GM10847 (cell line): ENCODE measurements at regions not wholly inside any gene's neighbourhood (a gene's known extent, or its start where the extent isn't known, plus 50 kb on each side); places are given as distances from the start of the nearest gene placed in this dataset.

Source experiments
- POLR2A ChIP-seq: IDR thresholded peaks from 2 replicates; pipeline ENCODE4 v1.6.1; 2011; ENCODE audit not compliant: insufficient read length; ENCODE audit errors: extremely low read depth

DNA sequence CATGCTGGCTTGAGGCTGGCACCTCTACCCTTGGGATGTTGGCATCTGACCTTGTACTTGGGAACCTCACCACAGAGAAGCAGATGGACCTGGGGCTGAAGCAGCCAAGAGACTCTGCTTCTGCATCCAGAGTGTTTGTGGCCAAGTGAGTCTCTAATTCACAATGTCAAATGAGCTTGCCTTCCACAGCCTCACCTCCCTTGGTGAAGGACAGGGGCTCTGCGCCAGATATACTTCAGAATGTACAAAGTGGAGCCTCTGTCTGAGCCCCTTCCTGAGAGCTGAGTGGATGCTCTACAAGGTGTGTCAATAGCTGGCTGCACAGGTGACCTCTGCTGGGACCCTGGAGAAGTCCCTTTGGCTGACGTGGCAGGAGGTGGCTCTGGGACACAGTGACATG, 508.9 kb downstream of the CDH26 start:
- no peak for TF ChIP-seq POLR2A

DNA sequence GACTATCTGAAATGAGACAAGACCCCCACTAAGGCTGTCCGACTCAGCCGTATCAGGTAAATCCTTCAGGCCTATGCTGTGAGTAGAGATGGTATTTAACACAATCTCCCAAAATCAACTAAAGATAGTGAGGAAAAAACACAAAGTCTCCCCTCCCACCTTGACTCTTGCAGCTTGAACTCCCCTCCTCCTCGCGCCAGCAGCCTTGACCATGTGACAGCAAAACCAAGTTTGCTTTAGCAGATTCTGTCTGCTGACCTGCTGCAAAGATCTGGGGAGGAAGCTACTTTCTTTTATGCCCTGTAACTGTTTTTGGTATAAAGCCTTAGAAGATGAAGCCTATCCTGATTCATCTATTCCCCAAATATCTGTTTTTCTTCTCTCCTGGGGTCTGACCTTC, 509.5 kb downstream of the CDH26 start:
- TF ChIP-seq POLR2A, result no peak

DNA sequence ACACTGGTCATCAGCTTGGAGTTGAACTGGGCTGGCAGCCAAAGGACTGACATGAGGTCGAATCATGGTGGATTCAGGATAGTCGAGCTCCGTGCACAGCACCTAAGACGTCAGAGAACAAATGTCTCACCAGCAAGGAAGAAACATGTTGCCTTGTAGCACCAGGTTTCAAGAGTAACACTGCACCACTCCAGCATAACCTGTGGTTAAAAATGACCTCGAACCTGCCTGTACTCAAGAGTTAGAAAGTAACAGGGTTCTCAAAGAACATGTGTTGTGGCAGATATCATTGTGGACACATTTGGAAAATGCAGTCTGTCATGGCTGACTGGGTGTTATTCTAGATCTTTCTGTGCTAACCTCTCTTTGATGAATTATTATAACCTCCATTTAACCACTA, 511.6 kb downstream of the CDH26 start:
- TF ChIP-seq POLR2A, result no peak

DNA sequence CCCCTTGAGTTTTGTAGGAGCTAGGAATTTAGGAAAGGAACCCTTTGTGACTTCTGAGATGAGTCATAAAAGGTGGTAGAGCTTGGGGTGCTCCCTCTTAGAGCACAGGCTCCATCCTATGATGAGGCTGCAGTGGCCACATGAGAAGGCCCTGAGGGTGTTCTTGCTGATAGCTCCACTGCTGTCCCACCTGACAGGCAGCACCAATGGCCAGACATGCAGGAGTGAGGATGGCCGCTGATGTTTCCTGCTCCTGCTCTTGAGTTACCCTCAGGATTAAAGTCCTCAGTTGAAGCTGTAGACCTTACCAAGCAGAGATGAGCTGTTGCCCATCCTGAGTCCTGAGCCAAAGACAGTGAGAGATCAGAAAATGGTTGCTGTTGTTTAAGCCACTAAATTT, 512.1 kb downstream of the CDH26 start:
- TF ChIP-seq POLR2A, result no peak

DNA sequence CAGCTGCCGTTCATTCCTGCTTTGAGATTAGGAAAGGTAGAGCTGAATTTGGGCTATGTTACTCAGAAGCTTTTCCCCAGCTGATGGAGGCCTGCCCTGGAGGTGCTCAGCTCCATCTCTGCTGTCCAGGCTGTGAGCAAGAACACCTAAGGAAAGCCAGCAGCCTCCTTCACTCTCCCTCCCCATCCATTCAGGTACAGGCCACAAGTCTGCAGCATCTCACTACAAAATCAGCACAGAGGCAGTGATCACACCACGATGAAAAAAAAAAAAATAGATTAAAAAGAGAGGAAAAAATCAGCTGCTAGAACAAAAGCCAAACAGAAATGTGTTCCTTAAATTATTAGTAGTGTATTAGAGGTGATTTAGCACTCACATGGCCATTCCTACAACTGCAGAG, 515.0 kb downstream of the CDH26 start:
- no peak for TF ChIP-seq POLR2A

DNA sequence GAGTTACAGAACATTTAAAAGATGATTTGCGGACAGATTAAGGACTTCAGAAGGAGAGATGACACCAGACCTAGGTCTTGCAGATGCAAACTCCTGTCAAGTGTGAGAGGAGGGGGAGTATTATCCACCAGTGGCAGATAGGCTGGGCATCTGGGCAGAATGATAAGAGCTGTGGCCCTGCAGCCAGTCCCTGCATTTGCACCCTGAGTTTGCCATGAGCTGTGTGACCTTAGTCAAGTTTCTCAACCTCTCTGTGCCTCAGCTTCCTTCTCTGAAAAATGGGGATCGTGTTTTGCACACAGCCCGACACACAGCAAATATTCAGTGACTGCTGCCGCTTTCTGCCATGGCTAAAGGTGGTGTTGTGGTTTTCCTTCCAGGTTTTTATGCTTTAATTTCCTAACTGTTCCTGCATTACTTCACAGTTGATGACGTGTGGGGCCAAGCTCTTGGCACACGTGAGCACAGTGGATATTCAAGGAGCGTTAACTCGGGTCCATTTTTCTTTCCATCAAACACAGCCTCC, 516.2 kb downstream of the CDH26 start:
- no peak for TF ChIP-seq POLR2A

DNA sequence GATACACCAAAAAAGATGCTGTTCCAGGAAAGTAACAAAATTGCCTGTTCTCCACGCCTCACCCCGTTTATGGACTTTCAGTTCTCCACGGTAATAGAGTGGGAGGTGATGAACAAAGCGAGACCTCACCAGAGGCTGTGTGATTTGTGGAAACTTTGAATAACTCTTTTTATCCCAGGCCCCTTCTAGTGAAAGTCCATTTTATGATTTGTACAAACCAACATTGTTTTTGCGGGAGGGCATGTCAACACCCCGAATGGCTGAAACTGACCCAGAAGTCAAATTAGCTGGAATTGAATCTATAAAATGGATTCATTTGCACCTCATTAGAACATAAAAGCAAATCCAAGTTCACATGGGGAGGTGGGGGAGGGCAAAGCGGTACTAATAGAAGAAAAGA, 517.8 kb downstream of the CDH26 start:
- no peak for TF ChIP-seq POLR2A

DNA sequence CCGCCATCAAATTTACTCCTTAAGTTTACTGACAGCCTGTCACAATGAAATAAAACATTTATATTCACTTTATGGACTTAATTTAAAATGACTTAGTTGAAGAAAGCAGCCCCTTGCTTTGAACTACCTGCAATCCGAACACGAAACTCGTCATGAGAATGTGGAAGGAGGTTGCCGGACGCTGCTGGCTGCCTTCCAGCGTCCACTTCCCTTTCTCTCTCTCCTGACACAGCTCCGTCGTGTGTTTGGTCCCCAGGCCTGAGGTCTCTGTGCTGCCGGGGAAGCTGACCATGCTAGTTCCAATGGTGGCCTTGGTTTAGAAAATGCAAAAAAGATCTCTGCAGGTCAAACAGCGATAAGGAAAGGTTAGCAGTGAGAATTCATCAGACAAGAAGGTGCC, 519.7 kb downstream of the CDH26 start:
- no peak for TF ChIP-seq POLR2A

DNA sequence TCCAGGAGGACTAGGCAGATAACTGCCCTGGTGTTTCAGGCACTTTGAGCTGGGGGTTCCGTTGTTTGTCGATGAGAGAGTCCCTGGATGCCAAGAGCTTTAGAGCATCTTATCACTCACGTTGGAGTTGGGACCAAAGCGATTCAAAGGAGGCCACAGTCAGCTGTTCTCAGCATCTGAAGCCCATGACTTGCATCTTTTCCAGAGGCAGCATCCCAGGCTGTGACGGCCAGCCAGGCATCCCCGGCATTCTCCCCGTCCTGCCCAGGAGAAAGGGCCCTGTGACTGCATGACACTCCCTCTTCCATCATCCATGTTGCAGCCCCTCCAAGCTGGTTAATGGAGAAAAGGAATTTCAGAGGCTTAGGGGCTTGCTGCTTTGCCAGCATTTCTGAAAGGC, 520.3 kb downstream of the CDH26 start:
- TF ChIP-seq POLR2A, result no peak

DNA sequence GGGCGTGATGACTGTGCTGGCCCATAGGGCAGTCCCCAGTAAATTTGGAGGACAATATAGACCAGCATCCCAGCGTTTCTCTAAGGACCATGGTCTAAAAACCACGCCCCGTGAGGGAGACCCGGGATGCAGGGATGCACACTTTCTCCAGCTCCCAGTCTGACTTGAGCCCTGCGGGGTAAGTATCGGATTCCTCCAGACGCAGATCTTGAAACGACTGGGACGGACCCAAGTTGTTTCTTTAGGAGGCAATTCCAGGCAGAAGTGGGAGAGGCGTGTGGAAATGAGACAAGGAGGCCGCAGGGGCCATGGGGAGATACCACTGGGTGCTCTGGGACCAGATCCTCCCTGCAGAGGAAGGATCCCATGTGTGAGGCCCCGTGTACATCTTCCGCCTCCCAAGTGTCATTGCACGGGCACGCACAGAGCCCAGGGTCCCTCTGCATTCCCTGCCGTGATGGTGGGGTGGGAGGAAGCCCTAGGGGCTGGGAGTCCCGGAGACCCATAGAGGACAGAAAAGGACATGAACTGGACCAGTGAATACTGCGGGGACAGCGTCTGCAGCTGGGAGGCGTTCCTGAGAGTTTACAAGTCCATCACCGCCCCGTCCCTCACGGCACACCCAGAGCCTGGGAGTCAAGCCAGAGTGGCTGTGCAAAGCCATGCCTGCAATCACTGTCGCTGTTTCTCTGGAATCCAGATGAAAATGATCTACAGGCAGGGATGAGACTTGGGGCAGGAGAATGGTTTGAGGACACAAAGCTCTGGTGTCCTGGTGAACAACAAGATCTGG, 522.9 kb downstream of the CDH26 start:
- no peak for TF ChIP-seq POLR2A

DNA sequence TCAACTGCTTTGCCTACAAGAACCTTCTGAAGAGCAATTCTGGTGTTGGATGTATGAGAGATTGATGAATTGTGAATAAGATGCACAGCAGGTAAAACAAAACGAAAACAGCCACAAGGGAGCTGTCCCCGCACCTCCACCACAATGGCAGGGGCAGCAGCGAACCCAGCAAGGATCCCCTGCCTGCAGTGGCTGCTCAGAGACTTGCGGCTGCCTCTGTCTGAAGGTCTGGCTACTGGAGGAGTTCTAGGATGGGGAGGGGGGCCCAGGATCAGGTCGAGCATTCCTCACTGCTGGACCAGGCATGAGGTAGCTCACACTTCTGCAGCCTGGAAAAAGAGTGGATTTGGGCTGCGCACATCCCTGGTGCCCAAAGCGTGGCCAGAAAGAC, 523.5 kb downstream of the CDH26 start:
- no peak for TF ChIP-seq POLR2A

DNA sequence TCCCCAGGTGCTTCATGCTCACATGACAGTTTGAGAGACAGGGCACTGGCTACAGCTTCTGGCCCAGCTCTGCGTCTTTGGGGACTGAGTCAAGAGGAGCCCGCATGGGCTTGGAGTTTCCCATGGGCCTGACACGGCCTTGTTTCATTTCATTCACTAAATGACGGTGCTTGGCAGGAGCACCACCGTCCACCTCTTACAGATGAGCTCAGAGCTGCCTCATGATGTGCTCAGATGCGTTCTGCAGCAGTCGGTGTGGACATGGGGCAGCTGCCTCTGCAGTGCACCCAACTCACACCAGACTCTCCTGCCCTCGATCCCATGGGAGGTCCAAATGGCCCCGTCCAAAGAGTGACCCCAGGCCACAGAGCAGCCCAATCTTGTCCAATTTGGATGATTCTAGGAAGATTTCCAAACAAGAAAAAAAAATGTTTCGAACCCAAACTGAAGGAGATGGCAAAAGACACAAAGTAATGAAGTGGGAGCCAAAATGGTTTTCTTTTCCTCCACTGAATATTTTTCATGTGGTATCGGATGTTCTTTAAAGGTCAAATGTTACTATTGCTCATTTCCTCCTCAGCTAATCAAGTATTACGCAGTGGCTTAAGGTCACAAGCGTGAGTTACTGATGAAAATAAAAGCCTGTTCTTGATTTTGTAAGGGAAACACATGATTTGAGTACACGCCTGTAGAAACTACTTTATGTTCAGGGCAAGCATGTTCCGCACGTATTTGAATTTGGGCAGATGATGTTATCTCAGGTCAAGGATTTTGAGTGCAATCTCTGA, 524.2 kb downstream of the CDH26 start:
- no peak for TF ChIP-seq POLR2A

DNA sequence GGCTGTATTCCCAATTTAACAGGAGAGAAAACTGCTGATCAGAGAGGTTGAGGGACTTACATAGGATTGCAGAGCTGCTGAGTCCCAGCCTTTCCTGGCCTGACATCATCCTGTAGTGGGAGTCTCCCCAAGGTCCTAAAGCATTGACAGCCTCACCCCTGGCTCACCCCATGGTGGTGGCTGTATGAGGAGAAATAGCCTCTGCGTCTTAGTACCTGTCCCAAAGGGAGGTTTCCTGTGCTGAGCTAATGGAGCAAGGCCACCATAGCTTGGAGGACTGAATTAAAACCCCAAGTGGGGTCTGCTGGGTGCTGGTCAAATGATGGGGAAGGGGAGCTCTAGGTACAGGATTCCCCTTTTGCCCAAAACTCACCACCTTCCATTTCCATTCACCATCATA, 525.1 kb downstream of the CDH26 start:
- no peak for TF ChIP-seq POLR2A

DNA sequence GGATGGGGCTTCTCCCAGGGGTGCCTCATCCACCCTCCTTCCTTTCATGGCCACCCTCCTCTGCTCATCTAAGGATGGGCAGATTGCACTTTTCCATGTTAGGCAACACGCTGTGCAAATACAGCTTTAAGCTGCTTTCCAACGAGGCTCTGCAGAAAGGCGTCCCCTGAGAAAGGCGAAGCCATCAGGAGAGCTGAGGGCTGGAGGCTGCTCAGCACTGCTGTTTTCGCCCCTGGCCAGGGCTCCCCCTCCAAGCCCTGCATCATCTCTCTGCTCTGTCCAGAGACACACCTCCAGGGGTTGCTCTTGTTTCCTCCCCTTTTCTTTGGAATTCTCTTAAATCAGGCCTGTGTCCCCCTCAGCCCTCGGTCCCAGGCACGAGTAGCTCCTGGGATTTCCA, 526.1 kb downstream of the CDH26 start:
- no peak for TF ChIP-seq POLR2A

DNA sequence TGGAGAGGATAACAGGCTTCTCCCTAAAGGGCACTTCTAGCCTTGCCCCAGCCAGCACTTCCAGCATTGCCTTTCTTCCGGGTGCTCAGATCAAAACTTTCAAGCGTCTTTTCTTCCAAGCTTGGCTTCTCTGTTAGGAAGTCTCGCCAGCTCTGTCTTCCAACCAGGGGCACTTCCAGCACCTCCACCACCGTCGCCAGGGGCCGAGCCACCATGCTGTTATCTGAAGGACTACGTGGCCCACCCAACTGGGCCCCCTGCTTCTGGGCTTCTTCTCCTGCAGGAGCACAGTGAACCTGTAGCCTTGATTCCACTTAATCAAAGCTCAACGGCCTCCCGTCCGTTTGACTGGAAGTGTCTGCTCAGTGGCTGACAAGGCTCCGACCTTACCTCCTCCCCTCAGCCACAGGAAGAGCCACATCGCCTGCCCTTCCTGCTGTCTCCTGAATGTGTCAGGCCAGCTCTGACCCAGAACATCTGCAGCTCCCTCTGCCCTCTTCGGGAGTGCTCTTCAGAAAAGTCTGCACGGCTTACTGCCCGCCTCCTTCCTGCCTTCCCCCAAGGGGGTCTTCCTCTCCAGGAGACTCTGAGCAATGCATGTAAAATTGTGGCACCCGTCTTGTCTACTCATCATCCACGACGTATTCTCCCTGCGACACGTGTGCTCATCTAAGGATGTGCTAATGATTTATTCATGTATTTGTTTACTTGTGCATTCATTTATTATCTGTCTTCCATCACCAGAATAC, 527.0 kb downstream of the CDH26 start:
- no peak for TF ChIP-seq POLR2A

DNA sequence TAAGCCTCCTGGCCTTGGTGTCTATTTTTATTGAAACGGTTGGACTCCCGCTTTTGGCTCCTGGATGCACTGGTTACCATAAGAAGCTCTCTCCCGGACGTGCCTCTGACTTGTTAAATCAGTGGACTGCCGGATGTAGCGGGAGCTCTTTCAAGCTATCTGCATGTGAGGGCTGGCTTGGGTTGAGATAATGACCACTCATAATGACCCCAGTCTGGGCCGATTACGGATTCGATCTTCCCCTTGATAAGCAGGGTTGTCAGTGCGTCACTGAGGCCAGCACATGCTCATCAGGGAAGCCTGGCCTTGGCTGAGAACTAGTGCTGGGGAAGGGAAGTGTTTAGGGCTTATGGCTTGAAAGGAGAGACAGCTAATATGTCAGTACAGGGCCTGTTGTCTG, 528.1 kb downstream of the CDH26 start:
- TF ChIP-seq POLR2A, result no peak

DNA sequence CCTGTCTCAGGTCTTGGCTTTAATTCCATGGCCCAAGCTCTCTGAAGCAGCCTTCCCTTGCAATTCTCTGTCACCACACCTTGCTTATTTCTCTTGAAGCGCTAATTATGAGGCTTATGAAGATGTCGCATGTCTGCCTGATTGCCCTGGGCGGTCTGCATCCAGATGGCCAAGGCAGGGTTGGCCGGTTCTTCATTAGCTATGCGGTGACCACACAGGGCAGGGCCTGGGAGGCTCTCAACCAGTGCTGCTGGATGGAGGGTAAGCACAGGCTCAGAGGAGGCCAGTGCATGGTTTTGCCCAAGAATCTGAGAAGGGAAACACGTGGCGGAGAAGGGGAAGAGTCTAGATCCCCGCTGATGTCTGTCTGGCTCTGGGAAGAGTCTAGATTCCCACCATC, 528.7 kb downstream of the CDH26 start:
- no peak for TF ChIP-seq POLR2A
